K562 (cell line): ENCODE measurements at regions not wholly inside any gene's neighbourhood (a gene's known extent, or its start where the extent isn't known, plus 50 kb on each side); places are given as distances from the start of the nearest gene placed in this dataset.

Experiments used
- ATAC-seq: fragments of 200-7000 bp; cut with Tn5 transposase; 3 replicates; pipeline ENCODE4 v1.9.1; 2020; ENCODE audit warnings: moderate library complexity
- BruUV-seq: library from RNA; stranded (reverse); fragments of 400-500 nt; replicated peaks from 2 replicates; lab custom pipeline; 2021; lab: Mats Ljungman, UMichigan
- CTCF ChIA-PET: fragments of 300-600 bp; formaldehyde crosslinking; extraction: SDS; loops from one replicate; lab custom pipeline; 2021; ENCODE audit warnings: low intra/inter-chr PET ratio; lab: Yijun Ruan, JAX
- POLR2A ChIA-PET: fragments of 300-600, 350-650 bp; sonication (Branson Sonifier 250); formaldehyde crosslinking; extraction: SDS; loops from one replicate; lab custom pipeline; 2021; ENCODE audit warnings: antibody characterized with exemption, inconsistent platforms; lab: Yijun Ruan, JAX
- DNase-seq, 4 experiments: peaks; one replicate each; pipeline versions ENCODE4 v3.0.0 to v3.0.0-alpha.2; 2011 to 2018; ENCODE audit warnings: low spot score in 3 of 4, mixed read lengths in 3 of 4; ENCODE audit errors: extremely low read depth in 1 of 4
- FAIRE-seq: peaks from 2 replicates; lab custom pipeline; 2011; peaks lifted over from hg19 to GRCh38; lab: Jason Lieb, UNC
- H2AFZ ChIP-seq: 2 replicates; pipeline ENCODE4 v1.6.0; 2011; ENCODE audit warnings: low read depth, low read length, control low read depth, inconsistent platforms
- H3K27ac ChIP-seq: fragments of 200-600 bp; 3 replicates; pipeline ENCODE4 v1.8.0; 2011; ENCODE audit warnings: low read depth, mild to moderate bottlenecking, control low read depth, inconsistent platforms, low read length, moderate library complexity, mixed read lengths; ENCODE audit errors: extremely low read depth
- H3K27me3 ChIP-seq, 2 experiments: fragments of 300-600 bp in 1 of 2; 2 replicates in 1 of 2; 3 replicates in 1 of 2; pipeline versions ENCODE4 v1.6.0 to v1.8.0; 2011; ENCODE audit warnings: inconsistent platforms in 2 of 2, low read length in 2 of 2, mild to moderate bottlenecking in 1 of 2, mixed read lengths in 1 of 2, moderate library complexity in 1 of 2; ENCODE audit not compliant: control insufficient read depth in 2 of 2, insufficient read depth in 2 of 2
- H3K36me3 ChIP-seq: fragments of 300-600 bp; 3 replicates; pipeline ENCODE4 v1.8.0; 2011; ENCODE audit warnings: mild to moderate bottlenecking, low read length, inconsistent platforms; ENCODE audit not compliant: control insufficient read depth, insufficient read depth
- H3K4me1 ChIP-seq, 2 experiments: fragments of 200-600 bp in 1 of 2; replicated peaks in 1 of 2; 2 replicates in 1 of 2; 3 replicates in 1 of 2; pipeline versions ENCODE4 v1.5.1 to v1.8.0; 2011; ENCODE audit warnings: inconsistent platforms in 2 of 2, low read length in 2 of 2, mild to moderate bottlenecking in 1 of 2, mixed read lengths in 1 of 2, moderate library complexity in 1 of 2; ENCODE audit not compliant: control insufficient read depth in 2 of 2, insufficient read depth in 2 of 2
- H3K4me2 ChIP-seq: 2 replicates; pipeline ENCODE4 v1.6.1; 2011; ENCODE audit warnings: low read length, control low read depth, inconsistent platforms, mixed read lengths; ENCODE audit not compliant: insufficient read depth
- H3K4me3 ChIP-seq: fragments of 200-600 bp; sonication (generic), shearing (Covaris generic); 2 replicates; pipeline ENCODE4 v1.5.1; 2016; ENCODE audit warnings: control low read depth, inconsistent platforms
- H3K79me2 ChIP-seq: fragments of 200-600 bp; 3 replicates; pipeline ENCODE4 v1.8.0; 2011; ENCODE audit warnings: low read length, inconsistent platforms; ENCODE audit not compliant: control insufficient read depth, insufficient read depth
- H3K9ac ChIP-seq, 2 experiments: 2 replicates each; pipeline versions ENCODE4 v1.6.0 to v1.6.1; 2011; ENCODE audit warnings: low read depth in 2 of 2, low read length in 2 of 2, control low read depth in 1 of 2, inconsistent platforms in 1 of 2, mild to moderate bottlenecking in 1 of 2, mixed read lengths in 1 of 2; ENCODE audit not compliant: insufficient read depth in 1 of 2
- H3K9me1 ChIP-seq: one replicate; pipeline ENCODE4 v1.6.0; 2011; ENCODE audit warnings: inconsistent platforms, mild to moderate bottlenecking, low read length, moderate library complexity; ENCODE audit not compliant: control insufficient read depth, insufficient read depth
- H3K9me3 ChIP-seq: replicated peaks from 2 replicates; pipeline ENCODE4 v1.5.1; 2011; ENCODE audit warnings: low read depth, low read length, inconsistent platforms; ENCODE audit not compliant: control insufficient read depth, insufficient read depth
- H4K20me1 ChIP-seq: replicated peaks from 2 replicates; pipeline ENCODE4 v1.6.1; 2011; ENCODE audit warnings: low read length, inconsistent platforms, mixed read lengths; ENCODE audit not compliant: control insufficient read depth, insufficient read depth
- OTX1 ChIP-seq: fragments of 450-650 bp; formaldehyde crosslinking; IDR thresholded peaks from 2 replicates; pipeline ENCODE4 v1.4.0; 2022; ENCODE audit warnings: mild to moderate bottlenecking
- SMARCE1 ChIP-seq: fragments of 450-650 bp; IDR thresholded peaks from 2 replicates; pipeline ENCODE4 v1.7.1; 2016; ENCODE audit warnings: mild to moderate bottlenecking
- SP2 ChIP-seq: IDR thresholded peaks from 2 replicates; pipeline ENCODE4 v1.6.1; 2011; ENCODE audit warnings: mild to moderate bottlenecking, low read depth, low read length, moderate library complexity; ENCODE audit not compliant: poor library complexity, severe bottlenecking; ENCODE audit errors: extremely low read depth
- STAG1 ChIP-seq: sonication (generic); formaldehyde crosslinking; IDR thresholded peaks from 2 replicates; pipeline ENCODE4 v1.5.0; 2020; ENCODE audit warnings: missing genetic modification reagents, borderline replicate concordance
- ZNF384 ChIP-seq: IDR thresholded peaks from 2 replicates; pipeline ENCODE4 v1.6.1; 2012; ENCODE audit warnings: low read depth, low read length, improper control_type of control experiment
- ZNF699 ChIP-seq: fragments of 250-450 bp; sonication (Bioruptor Pico); IDR thresholded peaks from 2 replicates; pipeline ENCODE4 v1.8.0; 2021; ENCODE audit warnings: mild to moderate bottlenecking, moderate library complexity; ENCODE audit not compliant: insufficient replicate concordance
- WGBS: fragments of 100-300 bp; shearing (Covaris generic); methylation state at CpG from one replicate; pipeline ENCODE4 v1.1.6; 2016; ENCODE audit warnings: low coverage, mixed read lengths; ENCODE audit not compliant: insufficient coverage; ENCODE audit errors: missing lambda C conversion rate; 5-methylcytosine and 5-hydroxymethylcytosine counted together
- in situ Hi-C: fragments of 300-500 bp; cut with MboI; formaldehyde crosslinking; loops from 4 replicates; pipeline ENCODE4 v1.15.0; 2018; ENCODE audit warnings: inconsistent platforms, mixed read lengths
- intact Hi-C: fragments of 100-400 bp; cut with micrococcal nuclease; formaldehyde crosslinking; loops from 2 replicates; pipeline ENCODE4 v1.14.2; 2022
- TF ChIP-seq, protein P1 (sequence below), 3 experiments: IDR thresholded peaks in 2 of 3; conservative IDR thresholded peaks in 1 of 3; 2 replicates each; pipeline ENCODE4 v1.5.1; 2011 to 2012; ENCODE audit warnings: low read length in 3 of 3, mild to moderate bottlenecking in 3 of 3, control low read depth in 2 of 3, improper control_type of control experiment in 1 of 3, inconsistent platforms in 1 of 3, low read depth in 1 of 3, mixed read lengths in 1 of 3, moderate library complexity in 1 of 3; ENCODE audit not compliant: insufficient read depth in 2 of 3
- TF ChIP-seq, protein P2 (sequence below): IDR thresholded peaks from 2 replicates; pipeline ENCODE4 v1.6.1; 2011; ENCODE audit warnings: borderline replicate concordance, low read depth, mild to moderate bottlenecking, moderate library complexity, low read length; ENCODE audit not compliant: insufficient read depth, poor library complexity, severe bottlenecking
- TF ChIP-seq, protein P3 (sequence below), 3 experiments: fragments of 200-800 bp in 1 of 3; fragments of 250-450 bp in 1 of 3; fragments of 450-650 bp in 1 of 3; sonication (Bioruptor Pico) in 1 of 3; sonication (Bioruptor generic) in 1 of 3; formaldehyde crosslinking in 1 of 3; IDR thresholded peaks; 2 replicates each; pipeline versions ENCODE4 v1.6.1 to v1.8.0; 2016 to 2022; ENCODE audit warnings: mild to moderate bottlenecking in 2 of 3, missing genetic modification characterization in 2 of 3, missing compliant biosample characterization in 1 of 3, moderate library complexity in 1 of 3

DNA sequence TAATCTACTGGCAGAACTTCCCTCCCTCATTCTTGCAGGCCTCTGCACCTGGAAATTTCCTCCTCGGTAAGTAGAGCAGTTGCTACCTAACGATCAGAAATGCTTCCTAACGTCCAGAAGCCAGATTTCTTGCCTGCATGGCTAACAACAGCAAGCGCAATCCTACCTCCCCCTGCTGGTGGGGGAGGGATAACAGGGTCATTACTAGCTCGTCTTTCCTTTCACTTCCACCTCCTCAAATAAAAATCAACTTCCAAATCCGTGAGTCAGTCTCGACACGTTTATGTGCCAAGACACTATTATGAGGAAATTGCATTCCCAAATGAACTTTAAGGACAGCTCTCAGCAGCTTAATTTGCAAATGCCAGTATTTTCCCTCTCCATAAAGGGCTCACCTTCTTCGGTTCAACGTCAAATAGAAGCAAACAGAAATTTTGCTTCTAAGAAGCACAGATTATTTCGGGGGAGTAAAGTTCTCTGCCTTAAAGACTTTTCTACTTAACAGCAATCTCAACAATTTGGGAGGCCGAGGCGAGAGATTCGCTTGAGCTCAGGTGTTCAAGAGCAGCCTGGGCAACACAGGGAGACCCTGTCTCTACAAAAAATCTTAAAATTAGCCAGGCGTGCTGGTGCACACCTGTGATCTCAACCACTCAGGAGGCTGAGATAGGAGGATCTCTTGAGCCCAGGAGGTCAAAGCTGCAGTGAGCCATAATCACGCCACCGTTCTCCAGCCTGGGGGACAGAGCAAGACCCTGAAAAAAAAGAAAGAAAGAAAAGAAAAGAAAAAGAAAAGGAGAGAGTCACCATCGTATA, 188.6 kb upstream of the PSMD7 start (continued):
- TF ChIP-seq, protein P1, sequence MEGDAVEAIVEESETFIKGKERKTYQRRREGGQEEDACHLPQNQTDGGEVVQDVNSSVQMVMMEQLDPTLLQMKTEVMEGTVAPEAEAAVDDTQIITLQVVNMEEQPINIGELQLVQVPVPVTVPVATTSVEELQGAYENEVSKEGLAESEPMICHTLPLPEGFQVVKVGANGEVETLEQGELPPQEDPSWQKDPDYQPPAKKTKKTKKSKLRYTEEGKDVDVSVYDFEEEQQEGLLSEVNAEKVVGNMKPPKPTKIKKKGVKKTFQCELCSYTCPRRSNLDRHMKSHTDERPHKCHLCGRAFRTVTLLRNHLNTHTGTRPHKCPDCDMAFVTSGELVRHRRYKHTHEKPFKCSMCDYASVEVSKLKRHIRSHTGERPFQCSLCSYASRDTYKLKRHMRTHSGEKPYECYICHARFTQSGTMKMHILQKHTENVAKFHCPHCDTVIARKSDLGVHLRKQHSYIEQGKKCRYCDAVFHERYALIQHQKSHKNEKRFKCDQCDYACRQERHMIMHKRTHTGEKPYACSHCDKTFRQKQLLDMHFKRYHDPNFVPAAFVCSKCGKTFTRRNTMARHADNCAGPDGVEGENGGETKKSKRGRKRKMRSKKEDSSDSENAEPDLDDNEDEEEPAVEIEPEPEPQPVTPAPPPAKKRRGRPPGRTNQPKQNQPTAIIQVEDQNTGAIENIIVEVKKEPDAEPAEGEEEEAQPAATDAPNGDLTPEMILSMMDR (IDR thresholded peaks at IDR 0.05 in 2 of 3, conservative IDR thresholded peaks at IDR 0.05 in 1 of 3; ENCODE audit: insufficient read depth in 2 of 3, low read depth in 1 of 3, low read length in 3 of 3): peak; percentile 73 to 87 (median 74)
- TF ChIP-seq OTX1 (no peak), SMARCE1 (no peak)
- TF ChIP-seq, protein P2, sequence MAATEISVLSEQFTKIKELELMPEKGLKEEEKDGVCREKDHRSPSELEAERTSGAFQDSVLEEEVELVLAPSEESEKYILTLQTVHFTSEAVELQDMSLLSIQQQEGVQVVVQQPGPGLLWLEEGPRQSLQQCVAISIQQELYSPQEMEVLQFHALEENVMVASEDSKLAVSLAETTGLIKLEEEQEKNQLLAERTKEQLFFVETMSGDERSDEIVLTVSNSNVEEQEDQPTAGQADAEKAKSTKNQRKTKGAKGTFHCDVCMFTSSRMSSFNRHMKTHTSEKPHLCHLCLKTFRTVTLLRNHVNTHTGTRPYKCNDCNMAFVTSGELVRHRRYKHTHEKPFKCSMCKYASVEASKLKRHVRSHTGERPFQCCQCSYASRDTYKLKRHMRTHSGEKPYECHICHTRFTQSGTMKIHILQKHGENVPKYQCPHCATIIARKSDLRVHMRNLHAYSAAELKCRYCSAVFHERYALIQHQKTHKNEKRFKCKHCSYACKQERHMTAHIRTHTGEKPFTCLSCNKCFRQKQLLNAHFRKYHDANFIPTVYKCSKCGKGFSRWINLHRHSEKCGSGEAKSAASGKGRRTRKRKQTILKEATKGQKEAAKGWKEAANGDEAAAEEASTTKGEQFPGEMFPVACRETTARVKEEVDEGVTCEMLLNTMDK: peak; percentile 29

DNA sequence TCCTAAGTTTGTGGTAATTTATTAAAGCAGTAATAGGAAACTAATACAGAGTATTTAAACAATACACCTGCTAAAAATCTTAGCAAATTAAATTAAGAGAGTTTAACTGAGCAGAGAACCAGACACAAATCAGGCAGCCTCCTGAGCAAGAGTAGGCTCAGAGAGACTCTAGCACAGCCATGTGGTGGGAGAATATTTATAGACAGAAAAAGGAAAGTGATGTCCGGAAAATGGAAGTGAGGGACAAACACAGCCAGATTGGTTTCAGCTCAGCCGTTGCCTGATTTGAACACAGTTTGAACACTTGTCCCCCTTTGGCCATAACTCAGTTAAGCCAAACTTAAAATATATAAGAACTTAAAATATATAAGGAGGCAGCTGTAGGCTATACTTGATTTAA, 192.6 kb upstream of the PSMD7 start:
- no peak for FAIRE-seq
- intact Hi-C loops: loop anchor here (10.0 kb wide), 1 partner anchor 151 kb away; no protein-coding TSS in a partner anchor
- Histone ChIP-seq H4K20me1 (no peaks in the 10 kb centered on the region), H3K27ac (no peak overlapping the region), H3K9me1 (no peaks in the 10 kb centered on the region), H3K9me3 (0 out of 2 replicates have a peak, but pooled peaks cover 2% of the 10 kb centered on the region), H3K36me3 (no peaks in the 10 kb centered on the region), H3K9ac (no peak overlapping the region), H3K27me3 (no peaks in the 10 kb centered on the region), H3K4me3 (no peak overlapping the region), H3K79me2 (no peaks in the 10 kb centered on the region), H3K4me2 (no peak overlapping the region), H3K4me1 (no peaks in the 10 kb centered on the region), H2AFZ (no peak overlapping the region)
- ATAC-seq: no peak
- in situ Hi-C loops: no loop called here
- WGBS: 0% methylated on average over 2 of the region's 2 CpGs
- ChIA-PET POLR2A (no interaction called here), CTCF (interaction anchor here (0.6 kb wide), 2 partner anchors 385 to 1277 kb away, joined by 3 to 4 read pairs; no protein-coding TSS in a partner anchor)
- no peak for DNase-seq
- BruUV-seq: no TSS peak
- TF ChIP-seq ZNF384: no peak
- TF ChIP-seq SP2: no peak
- no peak for TF ChIP-seq STAG1 (CRISPR knock-in tag)
- no peak for TF ChIP-seq ZNF699 (CRISPR knock-in tag)
- TF ChIP-seq, protein P3, sequence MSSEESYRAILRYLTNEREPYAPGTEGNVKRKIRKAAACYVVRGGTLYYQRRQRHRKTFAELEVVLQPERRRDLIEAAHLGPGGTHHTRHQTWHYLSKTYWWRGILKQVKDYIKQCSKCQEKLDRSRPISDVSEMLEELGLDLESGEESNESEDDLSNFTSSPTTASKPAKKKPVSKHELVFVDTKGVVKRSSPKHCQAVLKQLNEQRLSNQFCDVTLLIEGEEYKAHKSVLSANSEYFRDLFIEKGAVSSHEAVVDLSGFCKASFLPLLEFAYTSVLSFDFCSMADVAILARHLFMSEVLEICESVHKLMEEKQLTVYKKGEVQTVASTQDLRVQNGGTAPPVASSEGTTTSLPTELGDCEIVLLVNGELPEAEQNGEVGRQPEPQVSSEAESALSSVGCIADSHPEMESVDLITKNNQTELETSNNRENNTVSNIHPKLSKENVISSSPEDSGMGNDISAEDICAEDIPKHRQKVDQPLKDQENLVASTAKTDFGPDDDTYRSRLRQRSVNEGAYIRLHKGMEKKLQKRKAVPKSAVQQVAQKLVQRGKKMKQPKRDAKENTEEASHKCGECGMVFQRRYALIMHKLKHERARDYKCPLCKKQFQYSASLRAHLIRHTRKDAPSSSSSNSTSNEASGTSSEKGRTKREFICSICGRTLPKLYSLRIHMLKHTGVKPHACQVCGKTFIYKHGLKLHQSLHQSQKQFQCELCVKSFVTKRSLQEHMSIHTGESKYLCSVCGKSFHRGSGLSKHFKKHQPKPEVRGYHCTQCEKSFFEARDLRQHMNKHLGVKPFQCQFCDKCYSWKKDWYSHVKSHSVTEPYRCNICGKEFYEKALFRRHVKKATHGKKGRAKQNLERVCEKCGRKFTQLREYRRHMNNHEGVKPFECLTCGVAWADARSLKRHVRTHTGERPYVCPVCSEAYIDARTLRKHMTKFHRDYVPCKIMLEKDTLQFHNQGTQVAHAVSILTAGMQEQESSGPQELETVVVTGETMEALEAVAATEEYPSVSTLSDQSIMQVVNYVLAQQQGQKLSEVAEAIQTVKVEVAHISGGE (CRISPR knock-in tag; IDR thresholded peaks at IDR 0.05): no peak
